NCI-H2107 treated with DMSO at 0.1 percent for 48 hours (cell line): ENCODE measurements at regions not wholly inside any gene's neighbourhood (a gene's known extent, or its start where the extent isn't known, plus 50 kb on each side); places are given as distances from the start of the nearest gene placed in this dataset.
"Not testable (repeated sequence)": the region's sequence is repeated elsewhere in the genome, so short reads cannot be mapped to it uniquely, and the experiment has no call there.

ENCODE experiments used
- DNase-seq: peaks from one replicate; lab custom pipeline; 2025; ENCODE audit not compliant: unreplicated experiment; lab: John Stamatoyannopoulos, UW

DNA sequence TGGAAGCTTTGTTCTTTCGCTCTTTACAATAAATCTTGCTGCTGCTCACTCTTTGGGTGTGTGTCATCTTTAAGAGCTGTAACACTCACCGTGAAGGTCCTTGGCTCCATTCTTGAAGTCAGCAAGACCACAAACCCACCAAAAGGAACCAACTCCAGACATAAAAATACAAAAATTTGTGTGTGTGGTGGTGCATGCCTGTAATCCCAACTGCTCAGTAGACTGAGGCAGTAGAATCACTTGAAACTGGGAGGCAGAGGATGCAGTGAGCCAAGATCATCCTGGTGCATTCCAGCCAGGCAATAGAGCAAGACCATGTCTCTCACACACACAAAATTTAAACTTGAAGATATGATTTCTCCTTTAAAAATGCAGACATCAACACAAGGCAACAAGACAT lies 1431.7 kb upstream of the B3GALT2 start:
- DNase-seq, result no peak

DNA sequence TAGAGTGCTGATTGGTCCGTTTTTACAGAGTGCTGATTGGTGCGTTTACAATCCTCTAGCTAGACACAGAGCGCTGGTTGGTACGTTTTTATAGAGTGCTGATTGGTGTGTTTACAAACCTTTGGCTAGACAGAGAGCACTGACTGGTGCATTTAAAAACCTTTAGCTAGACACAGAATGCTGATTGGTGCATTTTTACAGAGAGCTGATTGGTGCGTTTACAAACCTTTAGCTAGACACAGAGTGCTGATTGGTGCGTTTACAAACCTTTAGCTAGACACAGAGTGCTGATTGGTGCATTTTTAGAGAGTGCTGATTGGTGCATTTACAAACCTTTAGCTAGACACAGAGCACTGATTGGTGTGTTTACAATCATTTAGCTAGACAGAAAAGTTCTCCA lies 1430.9 kb upstream of the B3GALT2 start:
- DNase-seq, result not testable (repeated sequence)

DNA sequence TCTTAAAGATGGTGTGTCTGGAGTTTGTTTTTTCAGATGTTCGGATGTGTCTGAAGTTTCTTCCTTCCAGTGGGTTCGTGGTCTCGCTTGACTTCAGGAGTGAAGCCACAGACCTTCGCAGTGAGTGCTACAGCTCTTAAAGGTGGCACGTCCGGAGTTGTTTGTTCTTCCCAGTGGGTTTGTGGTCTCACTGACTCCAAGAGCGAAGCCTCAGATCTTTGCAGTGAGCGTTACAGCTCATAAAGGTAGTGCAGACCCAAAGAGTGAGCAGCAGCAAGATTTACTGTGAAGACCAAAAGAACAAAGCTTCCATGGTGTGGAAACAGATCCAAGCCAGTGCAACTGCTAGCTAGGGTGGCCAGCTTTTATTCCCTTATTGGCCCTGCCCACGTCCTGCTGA lies 1430.4 kb upstream of the B3GALT2 start:
- no peak for DNase-seq

DNA sequence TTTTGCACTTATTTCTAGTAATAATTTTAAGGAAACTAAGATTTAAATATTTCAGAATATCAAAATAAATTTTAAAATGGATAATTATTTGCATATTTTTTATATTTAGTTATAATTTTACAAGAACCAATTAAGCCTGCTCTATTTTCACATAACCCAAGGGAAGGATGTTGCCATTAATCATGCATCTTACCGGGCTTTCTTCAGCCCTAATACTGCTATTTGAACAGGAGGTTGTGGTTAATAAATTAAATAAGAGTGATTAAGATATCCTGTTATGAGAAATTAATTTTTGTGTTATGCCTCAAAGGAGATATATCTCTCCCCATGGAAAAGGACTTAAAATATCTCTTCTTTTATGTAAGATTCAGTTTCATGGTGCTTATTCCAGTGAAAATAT lies 1415.8 kb upstream of the B3GALT2 start:
- no peak for DNase-seq

DNA sequence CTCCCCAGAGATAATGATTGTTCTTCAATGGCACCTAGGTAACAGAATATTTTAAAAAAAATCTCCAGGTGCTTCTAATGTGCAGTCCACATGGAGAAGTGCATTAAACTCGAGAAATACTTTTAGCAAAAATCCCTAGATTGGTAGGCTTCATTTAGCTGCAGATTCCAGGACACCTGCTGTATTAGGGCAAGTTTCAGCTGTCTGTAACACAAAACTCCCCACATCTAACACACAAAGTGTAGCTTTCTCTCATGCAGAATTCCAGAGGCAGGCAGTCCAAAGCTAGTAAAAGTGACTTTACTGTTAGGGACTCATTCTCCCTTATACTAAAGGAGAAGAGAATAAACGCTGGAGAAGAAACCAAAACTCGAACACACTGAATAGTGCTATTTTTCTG lies 1414.3 kb upstream of the B3GALT2 start:
- peak; percentile 9 for DNase-seq

DNA sequence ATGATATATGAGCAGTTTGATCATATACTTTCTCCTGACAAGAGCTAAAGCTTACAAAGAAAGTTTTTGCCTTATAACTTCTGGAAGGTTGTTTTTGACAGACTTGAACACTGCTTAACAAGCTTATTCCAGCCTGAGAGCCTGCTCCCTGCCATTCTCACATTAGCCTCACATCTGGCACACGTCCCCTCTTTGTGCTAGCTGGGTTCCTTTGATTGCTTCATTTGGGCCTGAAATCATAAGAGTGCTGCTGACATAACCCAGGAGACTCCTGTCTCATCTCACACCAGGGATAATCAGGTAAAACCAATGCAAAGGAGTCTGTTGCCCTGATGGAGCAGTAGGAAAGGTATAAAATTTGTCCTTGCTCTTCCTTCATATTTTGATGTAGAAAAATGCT lies 1411.7 kb upstream of the B3GALT2 start:
- DNase-seq, result no peak

DNA sequence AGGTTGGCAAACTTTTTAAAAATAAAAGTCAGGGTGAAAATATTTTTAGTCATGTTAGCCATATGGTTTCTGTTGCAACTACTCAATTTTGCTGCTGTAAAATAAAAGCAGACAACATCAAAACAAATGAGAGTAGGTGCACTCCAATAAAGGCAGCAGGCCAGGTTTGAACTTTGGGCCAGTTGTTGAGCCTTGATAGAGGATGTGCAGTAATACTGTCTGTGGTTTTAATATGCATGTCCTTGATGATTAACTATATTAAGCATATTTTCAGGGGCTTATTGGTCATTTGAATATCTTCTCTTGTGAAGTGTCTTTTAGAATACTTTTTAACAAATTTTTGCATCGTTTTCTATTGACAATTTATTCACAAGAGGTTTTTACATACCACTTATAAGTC lies 1399.9 kb upstream of the B3GALT2 start:
- no peak for DNase-seq

DNA sequence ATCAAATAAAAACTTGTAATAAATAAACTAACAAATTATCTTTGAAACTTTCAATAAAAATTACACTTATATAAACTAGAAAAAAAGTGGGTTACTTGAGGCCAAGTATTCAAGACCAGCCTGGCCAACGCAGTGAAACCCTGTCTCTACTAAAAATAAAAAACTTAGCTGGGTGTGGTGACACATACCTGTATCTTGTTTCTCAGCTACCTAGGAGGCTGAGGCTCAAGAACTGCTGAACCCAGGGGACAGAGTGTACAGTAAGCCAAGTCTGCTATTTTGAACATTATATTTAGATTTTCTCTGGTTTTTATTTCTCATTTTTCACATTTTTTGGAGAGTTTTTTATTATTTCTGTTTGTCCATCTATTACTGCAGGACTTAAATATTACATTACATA lies 1397.6 kb upstream of the B3GALT2 start:
- no peak for DNase-seq

DNA sequence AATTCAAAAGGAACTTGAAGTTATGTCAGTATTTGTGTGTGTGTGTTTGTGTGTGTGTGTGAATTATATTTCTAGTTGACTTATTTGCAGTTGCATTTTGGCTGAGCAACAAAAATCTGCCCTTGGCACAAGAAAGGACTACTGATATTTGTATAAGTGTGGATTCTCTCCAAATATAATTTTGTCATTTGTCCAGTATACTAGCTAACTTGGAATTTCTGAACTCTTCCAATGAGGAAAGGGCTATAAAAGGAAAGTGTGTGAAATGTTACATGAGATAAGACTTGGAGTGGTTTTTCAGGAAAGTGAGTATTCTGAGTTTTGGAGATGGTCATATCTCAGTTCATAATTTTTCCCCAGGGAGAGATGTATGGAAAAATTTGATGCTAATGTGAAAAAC lies 1384.1 kb upstream of the B3GALT2 start:
- DNase-seq, result no peak

DNA sequence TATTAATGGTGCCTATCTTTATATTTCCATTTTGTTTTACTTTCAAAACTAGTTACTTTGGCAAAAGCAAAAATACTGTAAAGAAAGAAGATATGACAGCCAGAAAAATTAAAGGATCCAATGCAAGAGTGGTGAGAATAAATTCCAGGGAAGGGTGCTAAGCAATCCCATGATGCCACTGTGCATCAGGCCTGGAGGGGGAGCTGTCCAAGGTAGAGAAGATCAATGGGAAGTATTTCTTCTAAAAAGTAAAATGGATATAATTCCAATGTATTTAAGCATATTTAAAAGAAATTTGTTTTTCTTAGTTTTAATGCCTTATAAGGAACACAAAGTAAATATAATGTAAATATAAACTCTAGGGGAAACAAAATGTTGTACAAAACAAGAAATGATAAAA lies 1382.2 kb upstream of the B3GALT2 start:
- no peak for DNase-seq

DNA sequence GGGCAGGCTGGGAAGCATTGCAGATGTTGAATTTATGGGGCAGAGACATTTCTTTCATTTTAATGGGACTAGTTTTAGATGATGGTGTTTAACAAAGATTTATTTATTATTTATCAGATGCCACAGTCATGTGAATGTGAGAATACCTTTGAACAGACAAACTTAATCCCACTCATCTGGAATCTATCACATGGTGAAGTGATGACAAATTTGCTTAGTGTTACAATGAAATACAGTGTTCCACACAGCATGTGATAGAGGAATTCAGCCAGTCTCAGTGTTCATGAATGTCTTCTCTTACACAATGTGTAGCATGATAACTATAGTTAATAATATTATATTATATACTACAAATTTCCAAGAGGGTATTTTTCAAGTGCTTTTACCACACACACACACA lies 1361.7 kb upstream of the B3GALT2 start:
- no peak for DNase-seq

DNA sequence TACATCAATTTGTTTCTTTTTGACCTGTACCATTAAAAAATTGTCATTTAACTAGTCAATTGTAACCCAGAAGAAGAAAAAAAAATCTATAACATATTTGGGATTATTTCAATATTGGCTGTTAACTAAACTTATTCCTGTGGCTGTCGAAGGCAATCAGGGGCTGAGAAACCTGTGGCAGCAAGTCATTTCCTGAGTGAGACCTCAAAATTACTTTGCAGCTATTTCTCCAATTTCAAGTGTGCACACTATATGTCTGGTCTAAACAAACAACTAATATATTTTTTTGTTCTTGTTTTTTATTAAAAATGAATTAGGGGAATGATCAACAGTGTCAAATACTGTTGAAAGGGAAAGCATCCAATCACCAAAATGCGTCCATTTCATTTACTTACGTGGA lies 1357.6 kb upstream of the B3GALT2 start:
- DNase-seq, result no peak

DNA sequence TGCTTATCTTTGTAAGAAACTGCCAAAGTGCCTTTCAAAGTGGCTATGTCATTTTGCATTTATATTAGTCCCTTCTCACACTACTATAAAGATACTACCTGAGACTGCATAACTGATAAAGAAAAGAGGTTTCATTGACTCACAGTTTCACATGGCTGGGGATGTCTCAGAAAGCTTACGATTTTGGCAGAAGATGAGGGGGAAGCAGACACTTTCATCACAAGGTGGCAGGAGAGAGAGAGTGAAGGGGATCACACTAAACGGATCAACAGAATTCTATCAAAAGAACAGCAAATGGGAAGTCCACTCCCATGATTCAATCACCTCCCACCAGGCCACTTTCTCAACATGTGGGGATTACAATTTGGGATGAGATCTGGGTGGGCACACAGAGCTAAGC lies 1352.0 kb upstream of the B3GALT2 start:
- DNase-seq, result no peak

DNA sequence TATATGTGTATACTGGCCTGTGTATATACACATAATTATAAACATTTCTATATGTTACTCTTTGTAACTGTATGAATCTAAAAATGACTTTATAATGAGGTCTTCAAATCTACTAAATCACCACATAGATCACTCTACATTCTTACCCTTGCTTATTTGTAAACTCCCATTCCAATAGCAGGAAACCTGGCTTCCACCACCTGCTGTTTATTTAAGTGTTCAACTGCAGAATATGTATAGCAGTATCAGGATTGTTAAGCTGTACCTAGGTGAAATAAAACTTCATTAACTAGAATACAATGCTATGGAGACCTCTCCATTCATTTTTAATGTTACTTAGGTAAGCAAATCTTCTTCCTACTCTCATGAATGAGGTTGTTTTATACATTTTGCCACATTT lies 1351.1 kb upstream of the B3GALT2 start:
- no peak for DNase-seq

DNA sequence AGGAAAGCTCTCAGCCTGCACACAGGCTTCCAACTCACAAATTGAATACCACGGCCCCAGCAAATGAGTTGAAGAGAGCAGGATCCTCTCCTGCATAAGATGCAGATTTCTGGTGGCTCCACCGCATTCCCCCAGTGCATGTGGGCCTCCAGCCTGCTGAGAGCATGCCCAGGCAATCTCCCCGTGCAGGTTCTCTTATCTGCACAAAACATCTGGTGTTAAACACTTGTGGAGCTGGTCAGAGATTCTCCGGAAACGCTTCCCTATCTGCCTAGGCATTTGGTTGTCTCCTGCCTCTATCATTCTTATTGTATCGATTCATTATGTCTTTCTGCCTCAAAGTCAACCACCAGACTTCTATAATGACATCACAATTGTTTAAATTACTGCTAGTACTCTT lies 1349.0 kb upstream of the B3GALT2 start:
- no peak for DNase-seq

DNA sequence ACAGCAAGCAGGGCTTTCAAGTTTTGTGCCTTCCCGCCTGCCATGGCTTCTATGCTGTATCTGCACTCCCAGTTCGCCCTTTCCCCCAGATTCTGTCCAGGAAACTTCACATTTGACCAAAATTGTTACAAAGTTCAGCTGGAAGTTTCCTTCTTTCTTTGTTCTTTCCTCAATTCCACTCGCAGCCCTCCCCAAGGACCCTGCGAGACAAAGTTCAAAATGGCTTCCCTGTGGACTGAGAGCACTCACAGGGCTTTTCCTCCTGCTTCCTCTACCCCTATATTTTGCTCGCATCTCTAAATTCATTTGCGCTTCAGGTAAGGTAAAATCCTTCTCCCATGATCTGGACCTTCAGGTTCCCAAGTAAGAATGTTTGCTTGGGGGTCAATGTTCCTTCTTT lies 1348.4 kb upstream of the B3GALT2 start:
- DNase-seq, result no peak

DNA sequence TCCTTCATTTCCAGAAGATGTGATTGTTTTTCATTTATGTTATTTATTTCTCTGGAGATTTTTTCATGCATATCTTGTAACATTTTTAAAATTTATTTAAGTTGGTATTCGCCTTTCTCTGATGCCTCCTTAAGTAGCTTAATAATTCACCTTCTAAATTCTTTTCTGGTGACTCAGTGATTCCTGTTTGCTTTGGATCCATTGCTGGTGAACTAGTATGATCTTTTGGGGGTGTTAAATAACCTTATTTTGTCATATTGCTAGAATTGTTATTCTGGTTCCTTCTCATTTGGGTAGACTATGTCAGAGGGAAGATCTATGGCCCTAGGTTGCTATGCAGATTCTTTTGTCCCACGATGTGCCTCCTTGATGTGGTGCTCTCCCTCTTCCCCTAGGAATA lies 1347.2 kb upstream of the B3GALT2 start:
- no peak for DNase-seq

DNA sequence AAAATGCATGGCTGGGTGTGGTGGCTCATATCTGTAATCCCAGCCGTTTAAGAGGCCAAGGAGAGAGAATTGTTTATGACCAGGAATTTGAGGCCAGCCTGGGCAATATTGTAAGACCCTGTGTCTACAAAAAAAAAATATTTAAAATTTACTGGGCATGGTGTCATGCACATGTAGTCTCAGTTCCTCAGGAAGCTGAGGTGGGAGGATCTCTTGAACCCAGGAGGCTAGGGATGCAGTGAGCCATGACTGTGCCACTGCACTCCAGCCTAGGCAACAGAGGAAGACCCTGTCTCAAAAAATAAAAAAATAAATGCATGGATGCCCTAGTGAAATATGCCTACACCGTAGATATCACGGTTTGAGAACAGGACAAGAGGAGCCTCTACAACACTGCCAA lies 1331.2 kb upstream of the B3GALT2 start:
- no peak for DNase-seq

DNA sequence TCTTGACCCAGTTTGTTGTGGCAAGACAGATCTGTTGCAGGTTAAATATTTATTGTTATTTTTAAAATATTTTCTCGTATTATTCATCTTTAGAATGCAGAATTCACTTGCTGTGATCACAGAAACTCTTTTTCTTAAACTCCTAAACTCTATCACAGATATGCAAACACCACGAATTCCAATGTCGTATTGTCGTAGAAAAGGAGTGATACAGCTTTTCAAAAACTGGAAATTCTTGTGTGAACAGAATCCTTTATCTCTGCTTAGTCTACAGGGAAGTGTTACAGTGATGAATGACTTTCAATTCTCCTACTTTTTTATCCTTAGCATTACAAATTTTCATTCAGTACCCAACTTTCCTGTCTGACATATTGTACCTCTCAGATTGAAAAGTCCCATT lies 1329.5 kb upstream of the B3GALT2 start:
- no peak for DNase-seq

DNA sequence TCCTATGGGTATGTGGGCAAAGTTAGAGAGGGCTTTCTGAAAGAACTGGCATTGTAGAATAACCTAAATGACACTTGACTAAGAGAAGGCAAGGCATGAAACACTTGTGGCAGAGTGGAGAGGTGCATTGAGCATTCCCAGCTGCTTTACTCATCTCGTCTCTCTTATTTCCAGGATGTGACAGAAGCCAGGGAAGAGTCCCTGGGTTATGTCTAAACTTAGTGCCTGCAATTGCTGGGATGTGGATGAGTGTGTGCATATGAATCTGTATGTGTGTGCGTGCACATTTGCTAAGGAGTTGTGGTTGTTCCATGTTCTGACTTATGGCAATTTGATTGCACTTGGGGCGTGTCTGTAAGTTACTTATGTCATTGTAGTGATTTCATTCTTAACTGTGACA lies 1326.5 kb upstream of the B3GALT2 start:
- DNase-seq, result no peak

DNA sequence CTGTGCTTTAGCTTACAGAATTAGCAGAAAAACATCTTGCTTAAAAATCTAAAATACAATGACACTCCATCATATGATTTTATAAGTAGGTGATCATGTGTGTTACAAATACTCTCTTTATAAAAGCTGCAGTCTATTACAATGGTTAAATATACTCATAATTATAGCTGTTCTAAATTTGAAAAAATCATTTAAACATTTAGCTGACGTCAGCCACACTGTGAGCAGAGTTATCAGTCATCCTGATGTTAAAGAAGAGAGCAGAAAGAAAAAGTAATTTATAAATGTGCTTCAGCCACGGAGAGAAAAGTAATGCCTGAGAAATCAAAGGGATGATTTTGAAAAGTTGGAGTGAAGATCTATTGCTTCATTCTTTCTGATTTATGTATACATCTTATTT lies 1325.9 kb upstream of the B3GALT2 start:
- no peak for DNase-seq

DNA sequence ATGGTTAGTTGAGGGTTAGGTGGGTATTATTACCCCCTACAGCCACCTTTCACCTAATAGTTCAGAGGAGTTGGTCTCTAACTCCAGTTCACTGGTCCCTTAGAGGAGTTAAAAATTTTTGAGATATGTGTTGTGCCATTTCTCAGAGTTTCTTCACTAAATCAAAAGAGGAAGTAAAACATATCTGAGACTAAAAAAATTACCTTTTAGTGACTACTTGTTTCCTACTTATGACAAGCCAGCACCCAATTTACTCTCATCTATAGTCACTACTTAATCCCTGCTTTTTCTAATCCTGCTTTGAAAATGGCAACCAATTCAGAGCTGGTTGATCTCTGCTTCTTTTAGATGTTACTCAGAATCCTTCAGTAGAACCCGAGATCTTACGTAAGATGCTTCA lies 1316.8 kb upstream of the B3GALT2 start:
- no peak for DNase-seq

DNA sequence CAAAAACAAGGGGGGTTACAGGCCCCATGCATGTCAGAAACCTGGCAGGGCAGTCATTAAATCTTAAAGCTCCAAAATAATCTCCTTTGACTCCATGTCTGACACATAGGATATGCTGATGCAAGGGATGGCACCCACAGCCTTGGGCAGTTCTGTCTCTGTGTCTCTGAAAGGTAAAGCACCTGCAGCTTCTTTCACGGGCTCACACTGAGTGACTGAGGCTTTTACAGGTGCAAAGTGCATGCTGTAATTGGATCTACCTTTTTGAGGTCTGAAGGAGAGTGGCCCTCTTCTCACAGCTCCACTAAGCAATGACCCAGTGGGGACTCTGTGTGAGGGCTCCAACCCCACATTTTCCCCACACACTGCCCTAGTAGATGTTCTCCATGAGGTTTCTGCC lies 1309.0 kb upstream of the B3GALT2 start:
- no peak for DNase-seq

DNA sequence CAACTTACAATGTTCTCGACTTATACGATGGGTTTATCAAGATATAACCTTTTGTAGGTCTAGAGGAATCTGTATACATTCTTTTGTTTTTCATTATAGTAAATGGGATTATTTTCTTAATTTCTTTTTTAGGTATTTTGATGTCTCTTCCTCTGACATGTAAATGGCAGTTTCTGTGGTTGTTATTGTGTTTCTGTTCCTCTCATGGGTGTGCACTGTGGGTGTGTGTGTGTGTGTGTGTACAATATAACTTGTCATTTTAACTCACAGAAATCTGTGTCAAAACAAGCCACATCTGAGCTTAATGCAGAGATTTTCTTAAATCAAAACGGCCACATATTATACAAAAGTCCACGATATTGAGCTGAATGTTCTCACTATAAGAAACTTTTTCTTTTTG lies 1300.8 kb upstream of the B3GALT2 start:
- no peak for DNase-seq
